ENCODE measurements at regions not wholly inside any gene's neighbourhood (a gene's known extent, or its start where the extent isn't known, plus 50 kb on each side); places are given as distances from the start of the nearest gene placed in this dataset.

DNA sequence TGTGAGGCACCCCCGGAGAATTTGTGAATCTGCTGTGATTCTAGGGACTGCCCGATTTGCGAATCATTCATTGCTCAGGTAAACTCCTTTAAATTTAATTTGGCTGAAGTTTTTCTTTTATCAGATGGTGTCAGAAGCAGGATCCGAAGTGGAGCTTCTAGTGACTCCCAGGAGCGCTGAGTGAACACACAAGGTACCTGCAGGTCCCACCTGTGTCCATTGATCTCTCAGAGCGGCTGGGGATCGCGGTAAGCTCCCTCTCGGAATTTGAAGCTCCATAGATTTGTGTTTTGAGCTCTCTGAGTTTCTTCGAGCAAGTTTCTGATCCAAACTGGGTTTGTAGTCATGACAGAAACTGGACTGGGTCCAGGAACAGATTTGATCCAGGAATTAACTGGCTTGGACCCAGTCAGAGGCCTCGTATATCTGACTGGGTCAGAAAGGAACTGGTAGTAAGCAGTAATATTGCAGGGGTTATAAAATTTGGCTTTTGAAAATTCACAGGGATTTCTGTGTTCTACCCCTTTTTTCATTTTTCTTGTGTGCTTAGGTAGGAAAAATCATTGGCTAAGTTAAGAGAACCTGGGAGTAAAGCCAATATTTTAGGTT lies 56.2 kb upstream of the EDEM3 start:
- Histone ChIP-seq H3K23ac (ENCODE audit: insufficient read length) (no peak overlapping the region), H3K79me1 (ENCODE audit: low read depth, low read length) (no peaks in the 10 kb centered on the region), H2AFZ (ENCODE audit: low read length) (no peak overlapping the region), H4K20me1 (replicated peaks in 1 of 2; ENCODE audit: control insufficient read depth in 1 of 2, insufficient read depth in 2 of 2, low read length in 2 of 2) (no peaks in the 10 kb centered on the region), H4K8ac (ENCODE audit: extremely low read depth, insufficient read depth, low read length) (0 out of 2 replicates have a peak overlapping the region, but pooled peaks have one; percentile 51), H2BK5ac (ENCODE audit: low read depth, low read length) (no peak overlapping the region), H3K9ac (replicated peaks in 1 of 4; ENCODE audit: extremely low read depth in 1 of 4, low read depth in 3 of 4, low read length in 3 of 4) (no peak overlapping the region), H4K91ac (replicated peaks; ENCODE audit: insufficient read length, low read length) (no peak overlapping the region), H2AK5ac (ENCODE audit: low read depth, low read length) (no peak overlapping the region), H3K18ac (ENCODE audit: extremely low read depth, low read length) (no peak overlapping the region), H3K4me1 (replicated peaks in 1 of 4; ENCODE audit: control insufficient read depth in 3 of 4, insufficient read depth in 4 of 4, low read length in 3 of 4) (no peaks in the 10 kb centered on the region), H3K4me2 (ENCODE audit: insufficient read depth in 1 of 2, low read depth in 2 of 2, low read length in 2 of 2) (no peak overlapping the region), H2BK120ac (replicated peaks; ENCODE audit: low read depth, low read length) (no peak overlapping the region), H2BK20ac (ENCODE audit: low read length) (no peak overlapping the region), H3K79me2 (ENCODE audit: control insufficient read depth in 1 of 2, insufficient read depth in 2 of 2, low read length in 2 of 2) (no peaks in the 10 kb centered on the region), H3K27me3 (replicated peaks in 1 of 4; ENCODE audit: control insufficient read depth in 3 of 4, extremely low read depth in 1 of 4, insufficient read depth in 3 of 4, low read length in 3 of 4) (no peaks in the 10 kb centered on the region), H3K36me3 (ENCODE audit: control insufficient read depth in 2 of 4, insufficient read depth in 4 of 4, low read length in 3 of 4) (peaks cover 0 to 20% (median 2%) of the 10 kb centered on the region in 4 experiments; a peak in 3 of 8 replicates), H3K14ac (ENCODE audit: insufficient read length) (no peak overlapping the region), H4K5ac (ENCODE audit: insufficient read length, low read depth, low read length) (no peak overlapping the region), H3K9me3 (ENCODE audit: insufficient read depth in 2 of 2, low read depth in 1 of 2, low read length in 1 of 2) (peaks cover 15 to 22% of the 10 kb centered on the region in 2 experiments), H3K27ac (ENCODE audit: low read depth, low read length) (no peak overlapping the region), H3K4me3 (ENCODE audit: extremely low read depth in 1 of 4, insufficient read depth in 2 of 4, low read depth in 3 of 4, low read length in 4 of 4) (no peak overlapping the region), H3K56ac (replicated peaks; ENCODE audit: insufficient read length, low read depth, low read length) (no peak overlapping the region), H2BK12ac (ENCODE audit: low read depth, low read length) (no peak overlapping the region), H3K23me2 (ENCODE audit: low read depth, low read length) (no peaks in the 10 kb centered on the region), H3K4ac (replicated peaks; ENCODE audit: insufficient read length, low read depth, low read length) (no peak overlapping the region), H2BK15ac (ENCODE audit: low read length) (no peak overlapping the region)
- CTCF ChIA-PET (ENCODE audit: partially characterized antibody): no interaction called here
- DNase-seq (ENCODE audit: low read depth in 1 of 2, low spot score in 2 of 2): no peak
- 82% methylated on average over 11 of the region's 11 CpGs; no CpG with 5 or more reads in 1 of the 2 experiments for WGBS, 2 experiments (ENCODE audit: extremely low coverage in 1 of 2, insufficient coverage in 1 of 2, insufficient read length in 1 of 2, insufficient replicate concordance in 2 of 2, low coverage in 1 of 2, low lambda C conversion rate in 2 of 2, missing lambda C conversion rate in 1 of 2)
- no peak for FAIRE-seq
- POLR2A ChIA-PET (ENCODE audit: partially characterized antibody): no interaction called here
- TF ChIP-seq POLR2AphosphoS5 (IDR thresholded peaks at IDR 0.05; ENCODE audit: low read depth, low read length) (no peak), NANOG (IDR thresholded peaks at IDR 0.05; ENCODE audit: insufficient read depth, low read depth, low read length, poor library complexity, severe bottlenecking) (no peak), SRF (IDR thresholded peaks at IDR 0.05; ENCODE audit: low read depth, low read length) (no peak), NRF1 (IDR thresholded peaks at IDR 0.05; ENCODE audit: low read depth, low read length) (no peak), EP300 (IDR thresholded peaks at IDR 0.05; ENCODE audit: borderline replicate concordance in 1 of 2, low read depth in 2 of 2, low read length in 2 of 2) (no peak), KDM5A (IDR thresholded peaks at IDR 0.05; ENCODE audit: low read length) (no peak), CREB1 (IDR thresholded peaks at IDR 0.05) (no peak), FOSL1 (IDR thresholded peaks at IDR 0.05; ENCODE audit: insufficient read depth, low read depth, low read length) (no peak), TEAD4 (IDR thresholded peaks at IDR 0.05; ENCODE audit: low read depth, low read length) (no peak), SUZ12 (IDR thresholded peaks at IDR 0.05; ENCODE audit: low read length) (no peak), POU5F1 (IDR thresholded peaks at IDR 0.05; ENCODE audit: low read depth, low read length) (no peak)
